Activated CD4-positive, alpha-beta T cell treated with anti-CD3 and anti-CD28 coated beads, Interleukin-2, amount 50 U/mL, for 4 hours (primary cell): ENCODE measurements at regions not wholly inside any gene's neighbourhood (a gene's known extent, or its start where the extent isn't known, plus 50 kb on each side); places are given as distances from the start of the nearest gene placed in this dataset.

Experiments
- DNase-seq, 2 experiments: peaks; one replicate each; pipeline ENCODE4 v3.0.0-alpha.2; 2020

GRCh38 chr22:49075150-49075549, 752.5 kb downstream of the BRD1 start:
- DNase-seq: no peak

- no peak for DNase-seq
Observed at GRCh38 chr22:49073873-49074417, 753.7 kb downstream of the BRD1 start.

GRCh38 chr22:49072996-49073645, 754.6 kb downstream of the BRD1 start:
- DNase-seq: no peak

GRCh38 chr22:49070501-49070900, 757.2 kb downstream of the BRD1 start:
- DNase-seq: no peak

- no peak for DNase-seq
Observed at GRCh38 chr22:49068861-49069500, 758.7 kb downstream of the BRD1 start.

- DNase-seq: no peak
Observed at GRCh38 chr22:49067504-49067903, 760.2 kb downstream of the BRD1 start.

- DNase-seq: no peak
Observed at GRCh38 chr22:49066619-49067018, 761.1 kb downstream of the BRD1 start.

- no peak for DNase-seq
Observed at GRCh38 chr22:49064836-49065235, 762.8 kb downstream of the BRD1 start.

- no peak for DNase-seq
Observed at GRCh38 chr22:49063545-49063890, 764.2 kb downstream of the BRD1 start.

- DNase-seq: no peak
Observed at GRCh38 chr22:49062802-49063544, 764.7 kb downstream of the BRD1 start.

GRCh38 chr22:49062155-49062801, 765.4 kb downstream of the BRD1 start:
- DNase-seq: no peak

GRCh38 chr22:49057910-49058309, 769.8 kb downstream of the BRD1 start:
- DNase-seq: no peak

GRCh38 chr22:49056301-49056700, 771.4 kb downstream of the BRD1 start:
- DNase-seq: no peak

- no peak for DNase-seq
Observed at GRCh38 chr22:49055406-49055805, 772.3 kb downstream of the BRD1 start.

- DNase-seq: no peak
Observed at GRCh38 chr22:49053578-49053977, 774.1 kb downstream of the BRD1 start.

- DNase-seq: no peak
Observed at GRCh38 chr22:49052560-49052959, 775.1 kb downstream of the BRD1 start.

GRCh38 chr22:49052023-49052538, 775.6 kb downstream of the BRD1 start:
- DNase-seq: peak in 1 of 2 experiments; percentile 15

GRCh38 chr22:49051491-49052022, 776.1 kb downstream of the BRD1 start:
- DNase-seq: no peak

- DNase-seq: no peak
Observed at GRCh38 chr22:49049691-49050090, 778.0 kb downstream of the BRD1 start.

- no peak for DNase-seq
Observed at GRCh38 chr22:49048591-49048990, 779.1 kb downstream of the BRD1 start.

GRCh38 chr22:49047447-49047846, 780.2 kb downstream of the BRD1 start:
- no peak for DNase-seq

- no peak for DNase-seq
Observed at GRCh38 chr22:49046546-49047361, 780.9 kb downstream of the BRD1 start.
